GM18907 (cell line): ENCODE measurements at regions not wholly inside any gene's neighbourhood (a gene's known extent, or its start where the extent isn't known, plus 50 kb on each side); places are given as distances from the start of the nearest gene placed in this dataset.
"Not testable (repeated sequence)": the region's sequence is repeated elsewhere in the genome, so short reads cannot be mapped to it uniquely, and the experiment has no call there.

Experiments
- ATAC-seq: cut with Tn5 transposase; IDR thresholded peaks from one replicate; pipeline ENCODE4 v1.9.1; 2021; ENCODE audit warnings: mild to moderate bottlenecking, moderate library complexity; ENCODE audit not compliant: unreplicated experiment

DNA sequence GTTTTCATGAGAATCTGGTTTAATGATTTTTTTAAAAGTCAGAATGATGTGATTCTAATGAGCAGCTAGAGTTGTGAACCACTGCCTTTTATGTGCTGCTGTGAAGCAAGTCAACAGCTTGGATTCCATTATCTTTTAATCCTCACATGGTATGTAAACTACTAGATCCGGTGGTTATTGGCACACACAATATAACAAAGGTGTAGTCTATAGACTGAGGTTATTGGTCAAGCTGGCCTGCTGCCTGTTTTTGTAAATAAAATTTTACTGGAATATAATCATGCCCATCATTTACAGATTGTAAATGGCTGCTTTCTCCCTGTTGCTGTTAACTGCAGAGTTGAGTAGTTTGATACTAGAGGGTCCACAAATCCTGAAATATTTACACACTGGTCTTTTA, 103.1 kb downstream of the OTOL1 start:
- ATAC-seq = no peak

DNA sequence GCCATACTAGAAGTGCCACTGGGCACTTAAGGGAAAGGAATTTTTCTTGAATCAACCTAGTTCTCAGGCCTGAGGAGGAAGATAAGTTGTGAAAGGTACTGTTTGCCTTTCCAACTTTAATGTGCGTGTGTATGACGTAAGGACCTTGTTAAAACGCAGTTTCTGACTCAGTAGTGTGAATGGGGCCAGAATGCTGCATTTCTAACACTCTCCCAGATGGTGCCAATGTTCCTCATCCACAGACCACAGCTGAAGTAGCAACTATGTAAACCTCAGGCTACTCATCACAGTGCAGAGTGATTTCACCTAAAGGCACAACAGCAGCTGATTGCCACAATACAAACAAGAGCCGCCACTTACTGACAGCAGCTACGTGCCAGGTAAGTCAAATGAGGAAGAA, 103.6 kb downstream of the OTOL1 start:
- no peak for ATAC-seq

DNA sequence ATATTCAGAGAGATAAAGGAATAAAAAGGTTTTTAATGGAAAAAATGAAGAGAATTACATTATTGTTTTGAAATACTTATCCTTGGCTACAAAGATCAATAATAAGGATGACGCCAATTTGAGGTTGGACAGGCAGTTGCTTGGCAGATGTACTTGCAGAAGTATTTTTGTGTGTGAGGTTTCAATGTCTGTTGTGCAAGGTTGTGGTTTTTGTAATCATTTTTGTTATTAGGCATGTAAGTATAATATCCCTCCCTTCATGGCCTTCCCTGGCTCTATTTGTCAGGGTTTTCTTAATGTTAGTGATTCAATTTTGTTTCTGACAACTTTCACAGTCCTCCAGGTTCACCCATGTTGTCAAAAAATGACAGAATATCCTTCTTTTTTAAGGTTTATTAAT, 105.9 kb downstream of the OTOL1 start:
- ATAC-seq = no peak

DNA sequence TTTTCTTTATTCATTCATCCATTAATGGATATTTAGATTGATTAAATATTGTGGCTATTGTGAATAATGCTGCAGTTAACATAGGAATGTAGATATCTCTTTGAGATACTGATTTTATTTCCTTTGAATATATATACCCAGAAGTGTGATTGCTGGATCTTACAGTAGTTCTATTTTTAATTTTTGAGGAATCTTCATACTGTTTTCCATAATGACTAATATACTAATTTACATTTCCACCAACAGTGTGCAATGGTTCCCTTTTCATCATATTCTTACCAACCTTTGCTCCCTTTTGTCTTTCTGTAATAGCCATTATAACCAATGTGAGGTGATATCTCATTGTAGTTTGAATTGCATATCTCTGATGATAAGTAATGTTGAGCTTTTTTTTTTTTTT, 106.3 kb downstream of the OTOL1 start:
- ATAC-seq = no peak

DNA sequence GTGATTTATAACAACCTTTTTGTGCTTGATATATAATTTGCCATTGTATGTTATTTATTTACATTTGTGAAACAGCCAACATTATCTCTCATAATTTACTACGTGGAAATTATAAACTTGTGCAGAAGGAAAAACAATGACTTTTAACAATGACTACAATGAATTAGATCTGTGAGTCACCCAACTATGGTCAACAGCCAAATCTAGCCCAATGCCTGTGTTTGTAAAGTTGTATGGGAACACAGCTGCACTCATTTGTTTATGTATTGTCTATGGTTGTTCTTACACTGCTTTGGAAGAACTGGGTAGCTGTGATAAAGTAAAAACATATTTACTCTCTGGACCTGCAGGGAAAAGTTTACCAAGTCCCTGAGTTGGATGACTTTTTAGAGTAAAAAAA, 110.4 kb downstream of the OTOL1 start:
- ATAC-seq = no peak

DNA sequence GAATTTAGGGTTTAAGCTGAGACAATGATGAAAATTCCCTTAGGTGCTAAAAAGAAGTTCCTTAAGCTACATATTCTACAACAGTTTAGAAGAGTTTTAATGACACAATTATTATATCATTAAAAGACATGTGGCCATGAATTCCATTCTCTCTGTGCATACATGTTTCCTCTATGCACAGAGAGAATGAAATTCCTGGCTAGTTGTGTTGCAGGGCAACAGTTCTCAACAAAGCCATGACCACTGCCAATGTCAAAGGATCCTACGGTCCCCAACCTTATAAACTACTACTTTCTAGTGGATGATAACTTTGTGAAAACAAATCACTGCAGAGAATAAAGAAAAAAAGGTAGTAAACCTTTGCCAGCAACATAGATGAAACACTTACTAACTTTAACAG, 122.7 kb downstream of the OTOL1 start:
- ATAC-seq = no peak

DNA sequence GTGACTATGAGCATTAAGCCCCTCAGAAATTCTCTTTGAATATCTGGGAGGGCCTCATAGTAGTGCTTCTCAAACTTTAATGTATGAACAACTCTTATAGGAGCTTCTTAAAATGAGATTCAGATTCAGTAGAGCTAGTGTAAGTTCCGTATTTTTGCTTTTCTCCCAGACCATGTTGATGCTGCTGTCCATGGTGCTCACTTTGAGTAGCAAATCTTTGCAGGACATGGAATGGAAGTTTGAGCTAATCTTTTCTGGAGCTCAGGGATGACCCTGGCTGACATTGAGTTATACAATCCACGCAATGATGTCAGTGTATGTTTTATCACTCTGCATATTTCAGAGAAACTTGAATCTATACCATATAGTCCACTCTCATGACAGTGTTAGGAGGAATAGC, 134.2 kb downstream of the OTOL1 start:
- no peak for ATAC-seq

DNA sequence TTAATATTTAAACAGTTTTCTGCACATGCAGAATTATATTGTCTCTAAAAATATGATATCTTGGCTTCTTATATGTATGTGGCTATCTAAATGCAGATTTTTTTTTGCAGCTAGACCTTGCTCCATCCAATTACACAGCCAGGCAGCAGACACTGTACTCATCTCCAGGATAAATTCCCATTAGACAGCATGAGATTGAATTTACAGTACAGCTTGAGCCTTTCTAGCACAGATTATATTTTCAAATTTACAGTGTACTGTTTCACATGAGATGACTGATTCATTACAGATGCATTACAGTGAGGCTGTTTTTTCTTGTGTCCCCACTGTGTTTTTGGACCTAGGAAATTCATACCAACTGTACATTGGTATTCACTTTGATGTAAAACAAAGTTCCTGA, 134.9 kb downstream of the OTOL1 start:
- no peak for ATAC-seq

DNA sequence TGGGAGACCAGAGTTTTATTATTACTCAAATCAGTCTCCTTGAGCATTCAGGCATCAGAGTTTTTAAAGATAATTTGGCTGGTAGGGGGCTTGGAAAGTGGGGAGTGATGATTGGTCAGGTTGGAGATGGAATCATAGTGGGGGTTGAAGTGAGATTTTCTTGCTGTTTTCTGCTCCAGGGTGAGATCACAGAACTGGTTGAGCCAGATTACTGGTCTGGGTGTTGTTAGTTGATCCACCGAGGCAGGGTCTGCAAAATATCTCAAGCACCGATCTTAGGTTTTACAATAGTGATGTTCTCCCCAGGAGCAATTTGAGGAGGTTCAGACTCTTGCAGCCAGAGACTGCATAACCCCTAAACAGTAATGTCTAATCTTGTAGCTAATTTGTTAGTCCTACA, 141.0 kb downstream of the OTOL1 start:
- no peak for ATAC-seq

DNA sequence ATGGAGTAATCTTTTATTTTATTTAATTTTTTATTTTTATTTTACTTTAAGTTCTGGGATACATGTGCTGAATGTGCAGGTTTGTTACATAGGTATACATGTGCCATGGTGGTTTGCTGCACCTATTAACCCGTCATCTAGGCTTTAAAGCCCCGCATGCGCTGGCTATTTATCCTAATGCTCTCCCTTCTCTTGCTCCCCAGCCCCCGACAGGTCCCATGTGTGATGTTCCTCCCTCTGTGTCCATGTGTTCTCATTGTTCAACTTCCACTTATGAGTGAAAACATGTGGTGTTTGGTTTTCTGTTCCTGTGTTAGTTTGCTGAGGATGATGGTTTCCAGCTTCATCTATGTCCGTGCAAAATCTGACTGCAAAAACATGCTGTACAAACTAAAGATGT, 142.5 kb downstream of the OTOL1 start:
- not testable (repeated sequence) for ATAC-seq

DNA sequence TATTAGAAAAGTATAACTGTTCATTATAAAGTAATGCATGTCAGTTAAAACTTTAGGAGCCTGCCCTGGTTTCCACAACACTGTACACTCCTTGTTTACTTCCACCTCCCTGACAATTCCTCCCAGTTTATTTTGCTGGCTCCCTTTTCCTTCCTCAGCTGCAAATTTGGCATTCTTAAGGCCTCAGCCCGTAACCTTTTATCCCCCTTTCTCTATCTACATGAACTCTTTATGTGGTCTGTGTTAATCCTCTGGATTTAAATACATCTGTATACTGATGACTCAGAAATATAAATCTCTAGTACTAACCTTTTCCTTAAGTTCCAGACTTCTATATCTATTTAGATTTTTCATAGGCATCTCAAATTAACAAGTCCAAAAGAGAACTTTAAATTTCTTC, 143.6 kb downstream of the OTOL1 start:
- ATAC-seq = no peak

DNA sequence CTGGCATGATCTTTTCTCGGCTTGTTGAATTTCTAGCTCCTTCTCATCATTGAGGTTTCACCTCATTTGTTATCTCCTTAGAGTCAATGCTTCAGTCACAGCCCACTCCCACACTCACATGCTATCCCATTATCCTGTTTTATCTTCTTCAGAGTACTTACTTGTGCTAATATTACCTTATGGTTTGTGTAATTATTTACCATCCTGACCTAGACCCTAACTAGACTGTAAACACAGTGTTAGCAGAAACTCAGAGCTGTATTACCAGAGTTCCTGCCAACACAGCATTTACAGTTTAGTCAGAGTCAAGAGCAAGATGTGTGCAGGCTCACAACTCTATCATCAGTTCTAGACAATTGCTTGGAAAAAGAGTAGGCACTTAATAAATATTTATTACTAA, 144.7 kb downstream of the OTOL1 start:
- no peak for ATAC-seq

DNA sequence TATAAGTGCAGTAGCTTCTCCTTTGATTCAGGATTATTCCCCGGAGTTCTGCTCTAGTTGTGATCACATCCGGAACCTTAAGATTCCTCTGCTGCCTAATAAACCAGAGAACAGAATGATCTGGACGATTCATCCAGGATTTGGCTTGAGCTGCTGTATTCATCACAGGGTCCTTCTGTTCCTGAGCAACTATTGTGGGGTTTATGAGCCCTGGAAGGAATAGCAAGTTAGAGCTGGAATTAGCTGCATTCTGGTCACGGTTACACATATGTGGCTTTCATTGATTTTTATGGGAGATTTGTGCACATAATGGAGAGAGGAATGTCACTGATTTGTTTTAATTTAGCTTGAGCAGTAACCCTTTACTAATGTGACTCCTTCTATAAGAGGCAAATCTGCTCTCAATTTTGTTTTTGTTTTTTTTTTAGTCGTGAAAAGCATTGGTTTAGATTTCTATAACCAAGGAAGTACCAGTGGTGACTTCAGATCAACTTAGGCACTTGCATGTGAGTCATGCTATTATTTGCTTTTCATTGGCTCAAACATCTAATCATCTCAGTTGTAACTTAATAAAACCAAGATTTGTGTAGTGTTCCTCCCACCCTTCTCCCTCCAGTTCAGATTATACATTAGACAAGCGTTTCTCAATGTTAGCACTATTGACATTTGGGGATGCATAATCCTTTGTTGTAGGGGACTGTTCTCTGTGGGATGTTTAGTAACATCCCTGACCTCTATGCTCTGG, 148.5 kb downstream of the OTOL1 start:
- ATAC-seq = no peak

DNA sequence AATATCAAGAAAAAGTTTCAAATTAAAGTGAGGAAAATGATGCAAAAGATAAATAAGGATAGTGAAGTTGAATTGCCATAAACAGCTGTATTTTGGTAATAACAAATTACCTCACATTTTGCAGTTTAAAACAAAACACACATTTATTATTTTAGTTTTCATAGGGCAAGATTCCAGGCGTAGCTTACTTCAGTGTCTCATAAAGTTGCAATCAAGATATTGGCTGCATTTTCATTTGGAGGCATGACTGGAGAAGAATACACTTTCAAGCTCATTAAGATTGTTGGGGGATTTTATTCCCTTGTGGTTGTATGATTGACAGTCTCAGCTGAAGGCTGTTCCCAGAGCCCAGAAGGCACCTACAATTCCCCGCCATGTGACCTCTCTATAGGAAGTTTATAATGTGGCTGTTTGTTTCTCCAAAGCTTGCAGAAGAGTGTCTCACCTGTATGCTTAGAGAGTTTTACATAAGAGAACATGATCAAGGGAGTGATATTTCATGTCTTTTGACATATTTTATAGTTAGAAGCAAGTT, 151.4 kb downstream of the OTOL1 start:
- no peak for ATAC-seq

DNA sequence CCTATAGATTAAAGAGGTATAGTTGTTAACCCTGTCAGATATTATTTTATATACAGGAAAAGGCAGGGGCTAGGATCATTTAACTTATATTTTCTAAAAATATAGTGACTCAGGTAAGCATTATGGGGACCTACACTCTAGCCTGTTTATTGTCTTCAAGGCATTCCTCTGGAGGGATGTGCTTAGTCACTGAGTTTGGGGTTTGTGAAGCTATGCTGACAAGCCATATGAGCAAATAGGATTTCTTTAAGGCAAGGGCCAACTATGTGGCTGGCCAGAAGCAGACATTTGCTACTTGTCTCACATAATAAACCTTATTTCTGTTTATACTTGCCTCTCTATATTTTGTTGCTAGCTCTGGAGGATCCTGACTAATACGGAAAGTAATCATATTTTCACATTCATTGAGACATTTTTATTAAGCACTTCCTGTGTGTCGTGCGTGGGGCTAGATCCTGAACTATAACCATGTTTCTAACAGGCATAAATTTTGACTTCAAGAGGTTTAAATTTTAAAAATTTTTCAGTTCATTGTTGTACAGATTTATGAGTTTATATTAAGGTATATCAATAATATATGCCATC, 153.4 kb downstream of the OTOL1 start:
- no peak for ATAC-seq

DNA sequence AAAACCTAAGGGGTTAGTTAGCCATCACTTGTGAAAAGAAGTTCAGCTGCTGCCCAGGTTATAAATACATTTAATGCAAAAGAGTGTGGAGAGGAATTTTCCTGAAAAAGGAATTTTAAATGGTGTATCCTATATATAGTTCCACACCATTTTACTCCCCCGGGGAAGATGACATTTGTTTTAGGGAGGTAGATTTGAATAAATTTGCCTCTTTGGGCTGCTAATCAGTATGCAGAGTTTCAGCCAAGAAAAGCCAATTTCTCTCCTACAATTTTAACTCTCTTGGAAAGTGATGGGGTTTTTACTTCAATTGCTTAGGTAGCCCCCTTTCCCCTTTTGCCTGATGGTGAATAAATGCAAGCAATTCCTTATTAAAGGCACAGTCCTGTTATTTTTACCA, 161.2 kb downstream of the OTOL1 start:
- ATAC-seq = no peak

DNA sequence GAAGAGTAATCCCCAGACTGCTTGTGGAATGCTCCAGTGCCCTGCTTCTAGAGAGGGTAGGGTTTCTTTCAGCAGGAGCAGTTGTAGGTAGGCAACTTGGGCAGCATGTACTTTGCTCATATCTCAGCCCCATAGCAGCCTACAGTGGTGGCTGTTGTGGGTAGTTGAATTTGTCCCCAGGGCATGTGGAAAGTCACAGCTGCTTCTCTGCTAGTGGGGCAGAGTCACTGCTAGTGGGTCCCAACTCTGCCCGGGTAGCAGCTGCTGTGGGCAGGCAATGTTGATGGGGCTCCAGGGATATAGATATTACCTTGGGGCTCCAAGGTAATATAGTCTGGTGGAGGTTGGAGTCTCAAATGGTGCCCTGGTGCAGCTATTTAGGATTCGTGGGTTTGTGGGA, 174.5 kb downstream of the OTOL1 start:
- ATAC-seq = no peak

DNA sequence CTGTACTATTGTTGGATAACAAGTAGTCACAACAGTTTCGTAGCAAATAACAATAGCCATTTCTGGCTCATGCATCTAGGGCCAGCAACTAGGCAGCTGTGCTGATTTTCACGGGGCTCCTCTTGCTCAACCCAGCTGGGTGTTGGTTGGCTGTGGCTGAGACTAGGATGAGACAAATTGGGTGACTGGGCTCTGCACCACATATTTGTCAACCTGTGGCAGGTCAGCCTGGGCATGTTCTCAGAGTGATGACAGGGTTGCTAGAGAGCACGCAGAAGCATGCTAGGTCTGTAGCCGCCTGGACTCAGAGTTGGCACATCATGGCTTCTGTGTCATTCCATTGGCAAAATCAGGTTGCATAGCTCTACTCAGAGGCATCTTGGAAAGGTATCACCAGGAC, 175.9 kb downstream of the OTOL1 start:
- no peak for ATAC-seq

DNA sequence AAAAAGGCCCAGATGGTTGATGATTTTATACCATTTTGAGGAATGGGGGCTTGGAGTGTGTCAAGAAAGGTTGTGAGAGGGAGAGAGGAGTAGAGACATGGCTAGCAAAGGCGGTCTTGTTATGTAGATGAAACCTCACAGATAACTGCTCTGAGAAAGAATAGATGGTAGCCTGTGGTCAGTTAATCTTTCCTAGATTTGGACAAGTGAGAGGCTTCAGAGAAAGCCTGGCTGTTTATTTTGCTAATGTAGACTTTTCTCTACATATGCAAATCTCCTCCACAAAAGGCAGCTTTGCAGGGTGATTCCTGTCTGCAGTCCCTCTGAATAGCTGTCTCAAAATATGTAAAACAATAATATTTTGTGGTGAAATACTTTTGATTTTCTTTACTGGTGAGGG, 177.3 kb downstream of the OTOL1 start:
- ATAC-seq = no peak

DNA sequence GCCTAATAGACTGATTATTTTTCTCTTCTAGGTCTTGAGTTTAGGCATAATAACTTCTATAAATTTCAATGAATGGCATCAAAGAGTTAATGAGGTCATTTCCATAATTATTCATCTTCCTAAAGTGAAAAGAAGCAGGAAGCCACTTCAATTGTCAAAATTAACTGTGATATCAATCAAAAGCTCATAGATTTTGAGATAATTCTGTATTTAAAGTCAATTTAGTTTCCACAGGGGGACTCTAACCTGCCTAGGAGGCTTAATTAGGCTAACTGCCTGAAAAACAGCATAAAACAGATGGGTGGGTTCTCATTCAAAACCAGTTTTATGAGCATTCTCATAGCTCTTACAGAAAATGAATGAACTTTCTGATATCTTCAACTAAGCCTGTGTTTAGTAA, 177.8 kb downstream of the OTOL1 start:
- no peak for ATAC-seq

DNA sequence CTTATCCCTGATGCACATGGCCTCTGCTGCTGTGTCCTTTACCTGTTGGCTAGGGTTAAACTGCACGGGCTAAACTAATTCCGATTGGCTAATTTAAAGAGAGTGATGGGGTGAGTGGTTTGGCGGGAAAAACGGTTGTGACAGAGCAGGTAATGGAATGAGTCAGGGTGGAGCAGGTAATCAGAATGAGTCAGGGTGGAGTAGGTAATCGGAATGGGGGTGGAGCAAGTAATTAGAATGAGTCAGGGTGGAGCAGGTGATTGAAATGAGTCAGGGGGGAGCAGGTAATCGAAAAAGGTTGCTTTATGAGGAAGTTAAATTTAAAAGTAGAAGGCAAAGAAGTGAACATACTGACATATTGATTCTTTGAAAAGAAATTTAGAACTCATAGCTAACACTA, 185.2 kb downstream of the OTOL1 start:
- ATAC-seq = not testable (repeated sequence)

DNA sequence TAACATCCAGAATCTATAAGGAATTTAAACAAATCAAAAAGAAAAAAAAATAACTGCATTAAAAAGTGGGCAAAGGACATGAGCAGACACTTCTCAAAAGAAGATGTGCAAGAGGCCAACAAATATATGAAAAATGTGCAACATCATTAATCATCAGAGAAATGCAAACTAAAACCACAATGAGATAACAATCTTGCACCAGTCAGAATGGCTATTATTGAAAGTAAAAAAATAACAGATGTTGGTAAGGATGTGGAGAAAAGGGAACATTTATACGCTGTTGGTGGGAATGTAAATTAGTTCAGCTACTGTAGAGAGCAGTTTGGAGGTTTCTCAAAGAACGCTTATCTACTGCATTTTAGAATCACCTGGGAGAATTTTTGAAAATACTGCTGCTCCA, 186.1 kb downstream of the OTOL1 start:
- ATAC-seq = no peak
